ENCODE measurements at regions not wholly inside any gene's neighbourhood (a gene's known extent, or its start where the extent isn't known, plus 50 kb on each side); places are given as distances from the start of the nearest gene placed in this dataset.

DNA sequence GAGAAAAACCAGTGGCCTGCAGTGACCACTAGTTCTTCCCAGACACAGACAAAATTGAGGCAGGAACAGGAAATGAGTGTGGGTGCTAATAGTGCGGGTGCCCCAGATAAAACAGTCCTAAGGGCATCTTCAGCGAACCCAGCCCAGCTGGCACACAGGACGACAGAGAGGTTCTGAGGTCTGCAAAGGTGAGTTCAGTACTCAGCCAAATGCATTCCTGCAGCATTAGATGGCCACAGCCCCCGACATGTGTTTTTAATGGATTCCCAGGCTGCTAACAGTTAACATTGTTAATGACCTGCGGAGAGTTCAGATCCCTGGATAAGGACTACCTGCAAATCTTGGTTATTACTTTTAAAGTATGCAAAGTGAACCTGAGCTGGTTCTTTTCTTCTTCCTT, 196.0 kb downstream of the HIBADH start:
- no peaks in the 10 kb centered on the region for H3K27me3 ChIP-seq (ENCODE audit: insufficient read depth, low read length)
- H3K14ac ChIP-seq (ENCODE audit: low read length) = no peak overlapping the region
- H2BK120ac ChIP-seq (ENCODE audit: insufficient read depth, low read length, poor library complexity) = no peak overlapping the region
- no peak overlapping the region for H4K8ac ChIP-seq (ENCODE audit: low read depth, low read length)
- no peak overlapping the region for H3K27ac ChIP-seq (ENCODE audit: low read depth, low read length)
- no peak overlapping the region for H3K4me3 ChIP-seq (ENCODE audit: low read depth, low read length)
- H3K79me1 ChIP-seq (ENCODE audit: low read length) = no peaks in the 10 kb centered on the region
- no peaks in the 10 kb centered on the region for H3K9me3 ChIP-seq (ENCODE audit: insufficient read depth, low read depth, low read length)
- H3K4ac ChIP-seq (ENCODE audit: low read depth, low read length) = no peak overlapping the region
- H2BK12ac ChIP-seq (ENCODE audit: low read length) = no peak overlapping the region
- H3K36me3 ChIP-seq (ENCODE audit: control insufficient read depth in 1 of 2, insufficient read depth in 2 of 2, low read length in 2 of 2) = no peaks in the 10 kb centered on the region
- no peak for DNase-seq
- H3K18ac ChIP-seq (ENCODE audit: low read length) = no peak overlapping the region
- H3K4me2 ChIP-seq (ENCODE audit: low read length) = no peak overlapping the region
- WGBS (ENCODE audit: extremely low coverage, insufficient coverage, insufficient read length) = no CpG with 5 or more reads among the region's 5 CpGs
- H2AK5ac ChIP-seq (ENCODE audit: low read length) = no peak overlapping the region
- H4K12ac ChIP-seq (ENCODE audit: low read depth, low read length) = no peak overlapping the region
- H2BK5ac ChIP-seq (ENCODE audit: low read depth, low read length, poor library complexity) = no peak overlapping the region
- H3K79me2 ChIP-seq (ENCODE audit: control insufficient read depth, insufficient read depth, low read length, poor library complexity) = no peaks in the 10 kb centered on the region
- H3K23ac ChIP-seq (ENCODE audit: low read length) = no peak overlapping the region
- no peak overlapping the region for H3K9ac ChIP-seq (ENCODE audit: low read length)
- no peak overlapping the region for H4K91ac ChIP-seq (ENCODE audit: low read depth, low read length)
- H2AFZ ChIP-seq (ENCODE audit: insufficient read depth, low read length, poor library complexity) = no peak overlapping the region
- peaks cover 3 to 4% of the 10 kb centered on the region in 2 experiments for H3K4me1 ChIP-seq (ENCODE audit: control insufficient read depth in 1 of 2, insufficient read depth in 2 of 2, low read length in 2 of 2)

DNA sequence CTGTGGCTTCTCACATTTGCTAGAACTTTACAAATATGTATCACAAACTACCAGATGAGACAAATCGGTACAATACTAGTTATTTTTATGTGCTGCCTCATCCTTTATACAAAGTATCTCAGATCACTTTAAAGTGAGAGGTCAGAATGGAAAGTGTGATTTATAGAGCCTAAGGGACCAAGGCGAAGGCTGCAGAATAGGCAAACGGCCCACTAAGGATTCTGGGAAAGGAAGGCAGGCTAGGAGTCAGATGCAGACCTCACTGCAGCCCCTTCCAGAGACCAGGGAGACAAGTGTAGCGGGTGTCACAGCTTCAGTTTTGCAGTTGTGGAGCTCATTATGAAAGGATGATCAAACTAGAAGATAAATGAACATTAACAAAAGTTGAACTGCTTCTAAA, 190.6 kb downstream of the HIBADH start:
- DNase-seq = no peak
- no peak overlapping the region for H4K91ac ChIP-seq (ENCODE audit: low read depth, low read length)
- no peaks in the 10 kb centered on the region for H3K36me3 ChIP-seq (ENCODE audit: control insufficient read depth in 1 of 2, insufficient read depth in 2 of 2, low read length in 2 of 2)
- no peak overlapping the region for H2BK120ac ChIP-seq (ENCODE audit: insufficient read depth, low read length, poor library complexity)
- H3K27me3 ChIP-seq (ENCODE audit: insufficient read depth, low read length) = no peaks in the 10 kb centered on the region
- H2AFZ ChIP-seq (ENCODE audit: insufficient read depth, low read length, poor library complexity) = no peak overlapping the region
- peaks cover 0 to 3% of the 10 kb centered on the region in 2 experiments for H3K4me1 ChIP-seq (ENCODE audit: control insufficient read depth in 1 of 2, insufficient read depth in 2 of 2, low read length in 2 of 2)
- H3K4me3 ChIP-seq (ENCODE audit: low read depth, low read length) = no peak overlapping the region
- H2BK5ac ChIP-seq (ENCODE audit: low read depth, low read length, poor library complexity) = no peak overlapping the region
- WGBS (ENCODE audit: extremely low coverage, insufficient coverage, insufficient read length) = no CpG with 5 or more reads among the region's 4 CpGs
- H3K9ac ChIP-seq (ENCODE audit: low read length) = no peak overlapping the region
- no peak overlapping the region for H3K23ac ChIP-seq (ENCODE audit: low read length)
- no peak overlapping the region for H3K18ac ChIP-seq (ENCODE audit: low read length)
- H3K14ac ChIP-seq (ENCODE audit: low read length) = no peak overlapping the region
- no peak overlapping the region for H3K27ac ChIP-seq (ENCODE audit: low read depth, low read length)
- H3K79me2 ChIP-seq (ENCODE audit: control insufficient read depth, insufficient read depth, low read length, poor library complexity) = no peaks in the 10 kb centered on the region
- H3K4ac ChIP-seq (ENCODE audit: low read depth, low read length) = no peak overlapping the region
- H4K12ac ChIP-seq (ENCODE audit: low read depth, low read length) = no peak overlapping the region
- H2AK5ac ChIP-seq (ENCODE audit: low read length) = no peak overlapping the region
- no peaks in the 10 kb centered on the region for H3K79me1 ChIP-seq (ENCODE audit: low read length)
- H2BK12ac ChIP-seq (ENCODE audit: low read length) = no peak overlapping the region
- no peak overlapping the region for H4K8ac ChIP-seq (ENCODE audit: low read depth, low read length)
- no peak overlapping the region for H3K4me2 ChIP-seq (ENCODE audit: low read length)
- H3K9me3 ChIP-seq (ENCODE audit: insufficient read depth, low read depth, low read length) = no peaks in the 10 kb centered on the region

Measured in trophoblast cell (in vitro differentiated cells and primary cell).